Fibroblast of lung (primary cell): ENCODE measurements at regions not wholly inside any gene's neighbourhood (a gene's known extent, or its start where the extent isn't known, plus 50 kb on each side); places are given as distances from the start of the nearest gene placed in this dataset.

Experiments
- DNase-seq, 2 donors: peaks; one replicate each; pipeline versions ENCODE4 v3.0.0 to v3.0.0-alpha.2; 2010; ENCODE audit warnings: low read depth in 2 of 2
- H2AFZ ChIP-seq: 2 replicates; pipeline ENCODE4 v1.5.1; 2012; ENCODE audit warnings: low read length, control low read depth, inconsistent platforms
- H3K27ac ChIP-seq: 2 replicates; pipeline ENCODE4 v1.5.1; 2011; ENCODE audit warnings: low read length, control low read depth; ENCODE audit not compliant: insufficient read depth
- H3K27me3 ChIP-seq: 2 replicates; pipeline ENCODE4 v1.5.1; 2011; ENCODE audit warnings: mild to moderate bottlenecking, low read length; ENCODE audit not compliant: control insufficient read depth, insufficient read depth
- H3K36me3 ChIP-seq: 2 replicates; pipeline ENCODE4 v1.5.1; 2011; ENCODE audit warnings: low read length; ENCODE audit not compliant: control insufficient read depth, insufficient read depth
- H3K4me1 ChIP-seq: 2 replicates; pipeline ENCODE4 v1.5.1; 2011; ENCODE audit warnings: low read length; ENCODE audit not compliant: control insufficient read depth, insufficient read depth; ENCODE audit errors: extremely low read depth
- H3K4me2 ChIP-seq: 2 replicates; pipeline ENCODE4 v1.5.1; 2011; ENCODE audit warnings: low read length, control low read depth; ENCODE audit not compliant: insufficient read depth; ENCODE audit errors: extremely low read depth
- H3K4me3 ChIP-seq, 4 experiments: fragments of 200-600 bp in 1 of 4; sonication (generic) in 1 of 4; replicated peaks in 1 of 4; 2 replicates each; pipeline ENCODE4 v1.5.1; 2011 to 2016; ENCODE audit warnings: low read length in 4 of 4, low read depth in 3 of 4, mild to moderate bottlenecking in 3 of 4, control low read depth in 2 of 4, inconsistent platforms in 1 of 4, mixed read lengths in 1 of 4; ENCODE audit not compliant: insufficient read depth in 1 of 4; ENCODE audit errors: control extremely low read depth in 1 of 4
- H3K79me2 ChIP-seq: 2 replicates; pipeline ENCODE4 v1.5.1; 2012; ENCODE audit warnings: mild to moderate bottlenecking, low read length, inconsistent platforms; ENCODE audit not compliant: control insufficient read depth, insufficient read depth
- H3K9ac ChIP-seq: 2 replicates; pipeline ENCODE4 v1.5.1; 2011; ENCODE audit warnings: mild to moderate bottlenecking, low read length, control low read depth; ENCODE audit not compliant: insufficient read depth
- H3K9me3 ChIP-seq: 2 replicates; pipeline ENCODE4 v1.5.1; 2012; ENCODE audit warnings: low read depth, low read length; ENCODE audit not compliant: control insufficient read depth, insufficient read depth
- H4K20me1 ChIP-seq: 2 replicates; pipeline ENCODE4 v1.5.1; 2011; ENCODE audit warnings: low read length; ENCODE audit not compliant: control insufficient read depth, insufficient read depth; ENCODE audit errors: extremely low read depth
- CTCF ChIP-seq, 2 donors: IDR thresholded peaks in 1 of 2; conservative IDR thresholded peaks in 1 of 2; 1 replicate in 1 of 2; 2 replicates in 1 of 2; pipeline ENCODE4 v1.5.1; 2011 to 2012; ENCODE audit warnings: low read length in 2 of 2, control low read depth in 1 of 2, inconsistent platforms in 1 of 2, low read depth in 1 of 2, mild to moderate bottlenecking in 1 of 2
- EZH2 ChIP-seq: IDR thresholded peaks from 2 replicates; pipeline ENCODE4 v1.5.1; 2012; ENCODE audit warnings: low read length, control low read depth, mild to moderate bottlenecking; ENCODE audit errors: missing control alignments

- DNase-seq: no peak
- H3K27me3 ChIP-seq: no peaks in the 10 kb centered on the region
- H4K20me1 ChIP-seq: no peaks in the 10 kb centered on the region
- H3K4me2 ChIP-seq: no peak overlapping the region
- H3K4me3 ChIP-seq: no peak overlapping the region
- no peak overlapping the region for H3K27ac ChIP-seq
- no peaks in the 10 kb centered on the region for H3K36me3 ChIP-seq
- no peak overlapping the region for H3K9ac ChIP-seq
- H2AFZ ChIP-seq: no peak overlapping the region
- no peaks in the 10 kb centered on the region for H3K79me2 ChIP-seq
- no peaks in the 10 kb centered on the region for H3K4me1 ChIP-seq
- no peaks in the 10 kb centered on the region for H3K9me3 ChIP-seq
- TF ChIP-seq CTCF (conservative IDR thresholded peaks at IDR 0.05 in 1 of 2, IDR thresholded peaks at IDR 0.05 in 1 of 2; ENCODE audit: low read depth in 1 of 2, low read length in 2 of 2) (no peak), EZH2 (no peak)
Measured at GRCh38 chr14:27267876-27268275, 670.0 kb upstream of the NOVA1 start.

GRCh38 chr14:27270716-27271115, 672.9 kb upstream of the NOVA1 start:
- Histone ChIP-seq H3K36me3 (no peaks in the 10 kb centered on the region), H3K27me3 (no peaks in the 10 kb centered on the region), H2AFZ (no peak overlapping the region), H3K4me3 (no peak overlapping the region), H4K20me1 (no peaks in the 10 kb centered on the region), H3K79me2 (no peaks in the 10 kb centered on the region), H3K9ac (no peak overlapping the region), H3K4me2 (no peak overlapping the region), H3K9me3 (no peaks in the 10 kb centered on the region), H3K4me1 (no peaks in the 10 kb centered on the region), H3K27ac (no peak overlapping the region)
- no peak for TF ChIP-seq CTCF (conservative IDR thresholded peaks at IDR 0.05 in 1 of 2, IDR thresholded peaks at IDR 0.05 in 1 of 2; ENCODE audit: low read depth in 1 of 2, low read length in 2 of 2)
- TF ChIP-seq EZH2: no peak
- no peak for DNase-seq

- Histone ChIP-seq H3K9ac (no peak overlapping the region), H3K4me1 (no peaks in the 10 kb centered on the region), H3K4me2 (no peak overlapping the region), H3K79me2 (no peaks in the 10 kb centered on the region), H4K20me1 (no peaks in the 10 kb centered on the region), H3K9me3 (no peaks in the 10 kb centered on the region), H3K4me3 (no peak overlapping the region), H3K36me3 (no peaks in the 10 kb centered on the region), H3K27ac (no peak overlapping the region), H2AFZ (no peak overlapping the region), H3K27me3 (no peaks in the 10 kb centered on the region)
- no peak for DNase-seq
- TF ChIP-seq EZH2 (no peak), CTCF (conservative IDR thresholded peaks at IDR 0.05 in 1 of 2, IDR thresholded peaks at IDR 0.05 in 1 of 2; ENCODE audit: low read depth in 1 of 2, low read length in 2 of 2) (no peak)
Measured at GRCh38 chr14:27278341-27278740, 680.5 kb upstream of the NOVA1 start.
